Activated naive CD4-positive, alpha-beta T cell treated with anti-CD3 and anti-CD28 coated beads, Interleukin-2, amount 50 U/mL, for 72 hours (primary cell): ENCODE measurements at regions not wholly inside any gene's neighbourhood (a gene's known extent, or its start where the extent isn't known, plus 50 kb on each side); places are given as distances from the start of the nearest gene placed in this dataset.

Source experiments
- ATAC-seq, 2 donors: fragments of 150-1000 bp; cut with Tn5 transposase; 2 replicates each; pipeline ENCODE4 v1.10.0; 2021; ENCODE audit warnings: mild to moderate bottlenecking in 2 of 2, moderate library complexity in 2 of 2
- DNase-seq, 2 donors: peaks; one replicate each; pipeline ENCODE4 v3.0.0; 2021 to 2022; ENCODE audit warnings: low spot score in 2 of 2
- H3K27ac Mint-ChIP-seq, 2 donors: one replicate each; pipeline ENCODE4 v1.8.0; 2022; ENCODE audit warnings: mild to moderate bottlenecking in 2 of 2, mixed read lengths in 2 of 2
- H3K36me3 Mint-ChIP-seq, 2 donors: one replicate each; pipeline ENCODE4 v1.8.0; 2022; ENCODE audit warnings: mixed read lengths in 2 of 2
- H3K9me3 Mint-ChIP-seq, 2 donors: one replicate each; pipeline ENCODE4 v1.8.0; 2022; ENCODE audit warnings: mixed read lengths in 2 of 2

DNA sequence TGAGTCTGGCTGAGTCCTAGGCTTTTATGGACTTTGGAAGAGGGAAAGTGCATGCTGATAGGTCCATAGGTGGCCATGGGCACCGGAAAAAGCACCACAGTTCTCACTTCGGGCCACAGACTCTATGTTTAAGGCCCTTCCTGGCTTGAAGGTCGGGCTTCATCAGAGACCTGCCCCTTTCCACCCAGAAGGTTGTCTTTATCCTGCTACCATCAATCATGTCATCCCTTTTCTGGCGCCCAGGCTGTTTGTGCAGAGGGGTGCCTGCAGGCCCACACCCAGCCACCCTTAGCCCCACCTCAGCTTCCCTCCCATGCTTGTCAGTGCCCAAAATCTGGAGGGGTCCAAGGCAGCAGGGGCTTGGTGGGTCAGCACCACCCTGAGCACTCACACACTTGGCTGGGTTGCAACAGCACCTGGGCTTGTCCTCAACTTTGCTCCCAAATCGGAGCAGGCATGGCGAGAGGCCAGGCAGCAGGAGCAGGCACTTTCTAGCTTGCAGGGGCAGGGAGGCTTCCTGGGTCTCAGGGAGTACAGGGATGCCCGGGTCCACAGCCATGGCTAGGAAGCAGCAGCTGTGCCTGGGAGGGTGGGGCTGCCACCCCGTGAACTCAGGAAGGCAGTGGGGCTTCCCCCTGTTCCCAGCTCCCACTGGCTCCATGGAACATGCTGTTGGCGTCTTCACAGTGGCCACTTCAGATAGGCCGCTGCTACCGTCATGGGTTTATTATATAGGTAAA lies 63.8 kb upstream of the TOM1L1 start:
- DNase-seq = no peak
- Mint-ChIP-seq H3K9me3 (no peaks in the 10 kb centered on the region), H3K27ac (no peak overlapping the region), H3K36me3 (no peaks in the 10 kb centered on the region)
- no peak for ATAC-seq

- Mint-ChIP-seq H3K36me3 (no peaks in the 10 kb centered on the region), H3K9me3 (no peaks in the 10 kb centered on the region), H3K27ac (no peak overlapping the region)
- DNase-seq = no peak
- no peak for ATAC-seq
Measured at GRCh38 chr17:54838651-54839421, 61.8 kb upstream of the TOM1L1 start.

DNA sequence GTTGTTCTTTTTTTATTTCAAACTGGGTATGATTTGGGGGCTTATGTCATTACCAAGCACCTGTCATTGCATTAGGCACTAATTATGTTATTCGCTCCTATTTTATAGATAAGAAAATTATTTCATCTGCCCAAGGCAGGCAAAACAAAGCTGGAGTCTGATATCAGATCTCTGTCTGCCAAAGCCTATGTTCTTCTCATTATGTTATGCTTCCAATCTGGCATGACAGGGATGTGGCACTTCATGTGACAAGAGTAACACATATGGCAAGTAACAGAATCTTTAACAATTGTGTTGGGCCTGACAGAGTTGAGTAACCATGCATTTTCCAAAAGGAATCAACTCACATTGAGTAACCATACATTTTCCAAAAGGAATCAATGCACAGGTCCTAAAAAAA lies 61.2 kb upstream of the TOM1L1 start:
- no peaks in the 10 kb centered on the region for H3K9me3 Mint-ChIP-seq
- ATAC-seq (no peak), DNase-seq (no peak)
- no peak overlapping the region for H3K27ac Mint-ChIP-seq
- H3K36me3 Mint-ChIP-seq = no peaks in the 10 kb centered on the region

- ATAC-seq (no peak), DNase-seq (no peak)
- Mint-ChIP-seq H3K27ac (no peak overlapping the region), H3K9me3 (no peaks in the 10 kb centered on the region), H3K36me3 (no peaks in the 10 kb centered on the region)
Measured at GRCh38 chr17:54840885-54841591, 59.6 kb upstream of the TOM1L1 start.

DNA sequence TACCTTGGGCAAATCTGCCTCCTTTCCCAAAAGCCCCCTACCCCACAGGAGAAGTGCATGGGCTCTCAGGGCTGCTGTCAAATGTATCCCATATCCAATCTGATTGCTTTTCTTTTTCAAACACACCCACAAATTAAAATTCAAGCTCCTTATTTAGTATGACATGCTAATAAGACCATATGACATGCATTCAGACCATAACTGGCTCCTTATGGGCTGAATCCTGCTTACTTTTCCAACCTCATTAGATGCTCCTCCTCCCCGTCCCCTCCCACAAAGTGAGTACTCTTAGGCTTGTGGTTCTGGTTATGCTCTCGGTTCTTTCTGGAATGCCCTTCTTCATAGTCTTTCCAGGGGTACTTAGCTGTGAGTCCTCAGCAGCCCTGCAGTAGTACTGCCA lies 59.0 kb upstream of the TOM1L1 start:
- Mint-ChIP-seq H3K27ac (no peak overlapping the region), H3K36me3 (no peaks in the 10 kb centered on the region), H3K9me3 (no peaks in the 10 kb centered on the region)
- no peak for ATAC-seq
- no peak for DNase-seq

DNA sequence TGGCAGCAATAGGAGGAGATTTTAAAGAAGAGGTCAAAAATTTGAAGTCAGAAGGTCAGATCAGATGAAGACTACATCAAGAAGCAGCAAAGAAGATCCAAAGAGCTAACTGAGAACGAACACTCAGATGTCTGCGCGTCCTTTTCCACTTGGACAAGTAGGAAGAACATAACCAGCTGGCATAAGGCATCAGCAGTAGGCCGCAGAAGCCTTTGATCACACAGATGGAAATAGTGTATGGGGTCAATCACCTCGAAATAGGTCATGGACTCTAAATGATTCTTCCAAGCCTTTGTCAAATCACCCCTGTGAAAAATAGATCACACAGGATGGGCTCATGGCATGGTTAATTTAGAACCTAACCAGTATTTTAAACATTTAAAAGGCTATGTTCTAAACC lies 56.4 kb upstream of the TOM1L1 start:
- Mint-ChIP-seq H3K27ac (no peak overlapping the region), H3K36me3 (no peaks in the 10 kb centered on the region), H3K9me3 (no peaks in the 10 kb centered on the region)
- ATAC-seq = no peak
- DNase-seq = no peak

GRCh38 chr17:54848368-54848987 lies 52.2 kb upstream of the TOM1L1 start:
- no peak overlapping the region for H3K27ac Mint-ChIP-seq
- ATAC-seq (no peak), DNase-seq (no peak)
- no peaks in the 10 kb centered on the region for H3K36me3 Mint-ChIP-seq
- no peaks in the 10 kb centered on the region for H3K9me3 Mint-ChIP-seq

- DNase-seq (no peak), ATAC-seq (no peak)
- Mint-ChIP-seq H3K36me3 (no peaks in the 10 kb centered on the region), H3K27ac (no peak overlapping the region), H3K9me3 (no peaks in the 10 kb centered on the region)
Measured at GRCh38 chr17:54849660-54850059, 51.0 kb upstream of the TOM1L1 start.
